HG02852 (cell line): ENCODE measurements at regions not wholly inside any gene's neighbourhood (a gene's known extent, or its start where the extent isn't known, plus 50 kb on each side); places are given as distances from the start of the nearest gene placed in this dataset.
"Not testable (repeated sequence)": the region's sequence is repeated elsewhere in the genome, so short reads cannot be mapped to it uniquely, and the experiment has no call there.

Source experiments
- ATAC-seq: cut with Tn5 transposase; IDR thresholded peaks from one replicate; pipeline ENCODE4 v1.9.1; 2021; ENCODE audit warnings: mild to moderate bottlenecking, moderate library complexity; ENCODE audit not compliant: unreplicated experiment

GRCh38 chrX:116873671-116874070 lies 410.9 kb upstream of the CT83 start:
- ATAC-seq, result no peak

DNA sequence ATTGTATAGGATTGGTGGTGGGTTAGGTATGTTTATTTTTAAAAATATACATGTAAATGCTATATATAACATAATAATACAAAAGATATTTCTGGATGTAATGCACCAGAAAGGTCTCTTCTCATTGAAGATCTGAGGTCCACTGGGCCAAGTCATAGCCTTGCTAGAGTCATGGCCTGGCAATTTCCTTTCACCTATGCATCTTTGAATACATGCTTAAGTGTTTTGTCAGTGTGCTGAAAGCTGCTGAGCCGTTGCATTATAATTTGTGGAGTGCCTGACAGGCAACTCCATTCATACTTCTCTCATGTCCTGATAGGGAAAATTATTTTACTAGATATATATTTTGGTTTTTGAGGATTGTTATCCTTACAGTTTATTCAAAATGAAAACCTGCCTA lies 410.2 kb upstream of the CT83 start:
- ATAC-seq, result no peak

GRCh38 chrX:116863029-116863428 lies 400.3 kb upstream of the CT83 start:
- no peak for ATAC-seq

DNA sequence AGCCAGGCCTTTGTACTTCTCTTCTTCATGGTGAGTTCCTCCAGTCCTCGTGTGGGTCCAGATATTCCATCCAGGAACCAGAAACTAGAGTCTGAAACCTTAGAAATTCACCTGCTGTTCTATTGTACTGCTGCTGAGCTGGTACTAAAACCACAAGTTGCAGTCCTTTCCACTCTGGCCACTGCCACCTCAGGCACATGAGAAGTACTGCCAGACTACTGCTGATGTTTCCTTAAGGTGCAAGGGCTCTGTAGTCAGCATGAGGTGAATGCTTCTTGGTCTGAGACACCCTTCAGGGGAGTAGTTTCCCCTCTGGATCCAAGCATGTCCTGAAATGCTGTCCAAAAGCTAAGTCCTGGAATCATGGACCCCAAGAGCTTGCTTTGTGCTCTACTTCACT lies 399.6 kb upstream of the CT83 start:
- no peak for ATAC-seq

DNA sequence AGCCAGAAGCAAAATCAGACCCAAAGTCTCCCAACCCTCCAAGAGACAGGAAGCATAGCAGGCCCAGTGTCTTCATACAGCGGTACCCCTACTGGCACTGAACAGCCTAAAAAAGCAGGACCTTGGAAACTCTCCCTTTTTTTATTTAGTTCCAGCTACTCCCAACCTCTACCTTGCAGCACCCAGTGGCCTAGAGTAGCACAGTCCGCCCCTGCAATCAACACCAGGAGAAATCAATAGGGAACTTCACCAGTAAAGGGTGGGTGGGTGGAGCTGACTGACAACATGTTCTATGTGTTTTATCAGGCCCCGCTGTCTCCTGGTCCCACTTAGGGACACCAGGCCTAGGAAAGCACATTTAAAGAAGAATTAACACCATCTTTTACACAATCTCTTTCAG lies 378.5 kb upstream of the CT83 start:
- no peak for ATAC-seq

DNA sequence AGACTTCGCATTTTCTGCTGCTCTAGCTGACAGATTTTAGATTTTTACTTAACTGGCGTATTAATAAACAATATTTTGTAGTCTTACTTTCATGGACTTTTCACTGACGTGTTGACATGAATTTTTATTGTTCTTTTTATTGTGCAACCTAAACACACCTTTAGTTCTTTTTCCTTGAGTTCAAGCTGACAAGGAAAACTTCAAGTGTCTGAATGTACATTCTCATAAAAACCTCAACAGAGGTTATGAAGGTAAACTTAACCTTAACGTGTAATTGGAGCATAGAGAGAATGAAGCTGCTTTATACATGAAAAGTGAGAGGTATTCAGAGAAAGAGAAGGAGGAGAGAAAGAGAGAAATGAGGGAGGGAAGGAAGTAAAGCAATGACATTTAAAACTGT lies 364.3 kb upstream of the CT83 start:
- ATAC-seq, result no peak

DNA sequence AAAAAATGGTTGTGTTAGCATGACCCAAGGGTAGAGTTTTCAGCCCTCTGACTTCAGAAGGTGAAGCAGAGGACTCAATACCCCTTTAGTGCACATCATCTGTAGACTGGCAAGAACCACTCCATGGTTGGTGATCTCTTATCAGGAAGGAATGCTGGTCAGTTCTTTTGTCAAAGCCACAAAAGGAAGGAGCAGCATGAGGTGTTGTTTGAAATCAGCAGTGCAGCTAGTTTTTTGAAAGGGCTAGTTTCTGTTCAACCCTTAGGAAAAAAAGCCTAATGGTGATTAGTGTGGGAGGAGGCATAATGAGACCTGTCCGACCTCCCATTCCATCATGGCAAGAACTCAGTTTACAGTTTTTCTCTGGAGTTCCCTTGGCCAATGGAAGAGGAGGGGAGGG lies 362.0 kb upstream of the CT83 start:
- ATAC-seq, result no peak

- ATAC-seq, result no peak
These were observed 360.9 kb upstream of the CT83 start for GRCh38 chrX:116823677-116824076.

DNA sequence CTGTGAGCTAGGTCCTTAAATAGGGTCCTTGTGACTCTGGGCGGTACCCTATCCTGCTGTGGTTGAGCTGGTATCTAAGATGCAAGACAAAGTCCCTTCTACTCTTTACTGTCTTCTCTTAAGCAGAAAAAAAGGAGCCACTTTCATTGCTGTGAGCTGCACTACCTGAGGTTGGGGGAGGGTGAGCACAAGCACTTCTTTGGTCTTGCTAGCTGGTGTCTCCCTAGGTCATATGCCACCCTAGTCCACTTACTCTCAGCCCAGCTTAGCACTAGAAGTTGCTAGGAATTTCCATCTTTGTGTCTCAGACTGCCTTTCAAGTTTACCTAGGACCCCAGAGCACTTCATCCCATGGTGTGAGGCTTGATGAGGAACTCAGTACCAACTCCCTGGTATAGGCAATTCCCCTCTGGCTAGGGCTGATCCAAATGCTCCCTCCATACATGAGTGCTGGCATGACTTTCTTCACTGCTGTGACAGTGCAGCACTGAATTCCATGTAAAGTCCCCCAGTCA lies 343.6 kb upstream of the CT83 start:
- no peak for ATAC-seq

DNA sequence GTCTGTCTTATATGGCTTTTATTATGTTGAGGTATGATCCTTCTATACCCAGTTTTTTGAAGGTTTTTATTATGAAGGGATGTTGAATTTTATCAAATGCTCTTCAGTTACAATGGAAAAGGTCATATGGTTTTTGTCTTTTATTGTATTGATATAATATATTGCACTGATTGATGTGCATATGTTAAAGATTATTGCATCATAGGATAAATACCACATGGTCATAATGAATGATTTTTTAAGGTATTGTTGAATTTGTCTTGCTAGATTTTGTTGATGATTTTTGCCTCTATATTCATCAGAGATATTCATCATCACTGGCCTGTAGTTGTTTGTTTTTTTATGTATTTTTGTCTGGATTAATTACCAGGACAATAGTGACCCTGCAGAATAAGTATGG lies 339.2 kb upstream of the CT83 start:
- no peak for ATAC-seq

DNA sequence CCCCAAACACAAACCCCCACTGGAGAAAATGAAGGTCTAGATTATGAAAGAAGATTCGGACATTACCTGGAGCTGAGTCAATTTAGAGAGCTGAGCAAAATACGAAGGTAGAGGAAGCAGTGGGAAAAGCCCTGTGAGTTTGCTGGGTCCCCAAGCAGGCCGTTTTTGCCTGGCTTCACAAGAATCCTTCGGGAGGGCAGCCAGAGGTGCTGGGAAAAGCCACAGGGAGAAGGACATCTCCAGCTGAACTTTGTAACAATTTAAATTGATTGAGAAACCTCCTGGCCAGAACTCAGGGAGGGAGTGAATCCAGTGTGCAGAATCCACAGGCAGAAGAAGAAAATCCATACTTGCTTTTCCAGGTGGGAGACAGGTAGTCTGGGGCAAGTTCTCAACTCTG lies 319.1 kb upstream of the CT83 start:
- no peak for ATAC-seq

- ATAC-seq, result no peak
These were observed 294.7 kb upstream of the CT83 start for GRCh38 chrX:116757491-116757890.

GRCh38 chrX:116756958-116757357 lies 294.2 kb upstream of the CT83 start:
- no peak for ATAC-seq

GRCh38 chrX:116749943-116750342 lies 287.2 kb upstream of the CT83 start:
- ATAC-seq, result no peak

GRCh38 chrX:116732214-116732613 lies 269.4 kb upstream of the CT83 start:
- ATAC-seq, result no peak

DNA sequence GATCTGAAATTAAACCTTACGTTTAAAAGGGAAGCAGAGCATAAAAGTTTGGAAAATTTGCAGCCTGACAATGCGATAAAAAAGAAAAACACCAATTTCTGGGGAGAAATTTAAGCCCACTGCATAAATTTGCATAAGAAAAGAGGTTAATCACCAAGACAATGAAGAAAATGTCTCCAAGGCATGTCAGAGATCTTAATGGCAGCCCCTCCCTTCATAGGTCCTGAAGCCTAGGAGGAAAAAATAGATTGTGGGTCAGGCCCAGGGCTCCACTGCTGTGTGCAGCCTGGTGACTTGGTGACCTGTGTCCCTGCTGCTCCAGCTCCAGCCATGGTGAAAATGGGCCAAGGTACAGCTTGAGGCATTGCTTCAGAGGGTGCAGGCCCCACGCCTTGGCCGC lies 264.0 kb upstream of the CT83 start:
- ATAC-seq, result no peak

- ATAC-seq, result no peak
These were observed 231.3 kb upstream of the CT83 start for GRCh38 chrX:116694046-116694445.

DNA sequence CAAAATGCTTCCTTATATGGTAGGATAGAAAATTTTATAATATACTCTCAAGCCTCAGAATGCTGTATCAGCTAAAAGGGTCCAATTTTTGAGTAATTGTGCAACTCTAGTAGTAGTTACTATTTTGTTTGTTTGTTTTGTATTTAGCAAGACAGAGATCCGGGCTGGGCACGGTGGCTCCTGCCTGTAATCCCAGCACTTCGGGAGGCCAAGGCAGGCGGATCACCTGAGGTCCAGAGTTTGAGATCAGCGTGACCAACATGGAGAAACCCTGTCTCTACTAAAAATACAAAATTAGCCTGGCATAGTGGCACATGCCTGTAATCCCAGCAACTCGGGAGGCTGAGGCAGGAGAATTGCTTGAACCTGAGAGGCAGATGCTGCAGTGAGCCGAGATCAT lies 216.8 kb upstream of the CT83 start:
- not testable (repeated sequence) for ATAC-seq

DNA sequence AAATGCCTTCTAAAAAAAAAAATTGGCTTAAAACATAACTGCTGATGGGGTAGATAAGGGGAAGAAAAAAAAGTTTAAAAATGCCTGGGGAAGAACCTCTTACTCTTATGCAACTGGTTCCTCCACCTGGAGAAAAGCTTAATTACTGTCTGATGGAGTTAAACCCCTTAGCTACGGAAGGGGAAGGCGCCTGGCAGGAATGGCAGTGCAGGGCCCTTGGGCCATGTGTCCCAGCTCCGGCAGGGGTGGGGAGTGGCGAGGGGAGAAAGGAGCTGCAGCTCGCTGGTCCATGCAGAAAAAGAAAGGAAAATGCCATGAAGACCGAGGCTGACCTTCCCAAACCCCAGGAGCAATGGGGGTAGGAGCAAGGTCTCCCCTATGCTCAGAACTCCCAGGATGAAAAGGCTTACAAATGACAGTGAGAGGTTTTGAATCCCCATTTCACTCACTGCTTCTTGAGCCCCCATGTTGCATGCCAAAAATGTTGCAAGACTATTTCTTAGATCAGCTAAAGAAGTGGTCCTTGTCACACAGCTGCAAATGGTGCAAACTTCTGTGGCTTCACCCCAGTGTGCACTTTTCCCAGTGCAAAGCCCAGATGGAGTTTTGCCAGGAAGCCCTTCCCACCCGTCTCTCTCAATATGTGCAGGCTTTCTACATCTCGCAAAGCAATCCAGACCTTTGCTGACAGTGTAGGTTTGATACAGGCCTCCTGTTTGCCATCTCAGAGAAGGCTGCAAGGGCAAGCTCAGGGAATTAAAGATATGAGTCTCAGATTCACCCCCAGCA lies 204.8 kb upstream of the CT83 start:
- no peak for ATAC-seq

DNA sequence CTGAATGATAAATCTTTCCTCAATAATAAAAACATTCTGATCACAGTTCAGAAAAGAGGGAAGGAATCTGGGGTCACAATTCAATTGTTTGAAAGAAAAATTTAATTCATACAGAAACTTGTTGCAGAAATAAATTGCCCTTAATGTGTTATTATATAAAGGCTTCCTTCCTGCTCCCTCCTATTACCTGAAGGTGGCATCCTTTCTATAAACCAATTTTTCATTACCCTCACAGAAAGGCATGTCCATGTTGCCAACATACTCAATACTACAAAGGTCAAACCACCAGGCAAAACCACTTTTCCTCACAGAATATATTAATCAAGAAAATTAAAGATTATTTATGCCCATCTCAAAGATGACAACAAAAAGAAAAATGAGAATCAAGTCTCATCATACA lies 194.3 kb upstream of the CT83 start:
- no peak for ATAC-seq

DNA sequence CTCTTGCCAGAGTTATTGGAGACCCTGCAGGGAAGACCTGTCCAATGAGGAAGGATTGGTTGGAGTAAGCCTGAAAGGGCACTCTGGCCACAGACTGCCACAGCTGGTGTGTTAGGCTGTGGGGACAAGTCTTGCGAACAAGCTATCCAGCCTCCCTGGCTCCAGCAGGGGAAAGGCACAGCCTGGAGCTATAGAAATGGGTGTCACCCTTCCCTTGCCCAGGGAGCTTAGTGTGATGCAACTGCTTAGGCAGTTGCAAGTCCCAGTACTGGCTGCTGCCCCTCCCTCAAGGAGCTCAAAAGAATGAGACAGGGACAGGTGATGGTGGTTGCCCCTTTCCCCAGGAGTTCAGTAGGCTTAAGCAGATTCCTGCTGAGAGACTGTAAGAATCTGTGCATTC lies 165.7 kb upstream of the CT83 start:
- ATAC-seq, result no peak

GRCh38 chrX:116618546-116618945 lies 155.8 kb upstream of the CT83 start:
- no peak for ATAC-seq

GRCh38 chrX:116607776-116608175 lies 145.0 kb upstream of the CT83 start:
- no peak for ATAC-seq
